OCI-LY7 (cell line): ENCODE measurements at regions not wholly inside any gene's neighbourhood (a gene's known extent, or its start where the extent isn't known, plus 50 kb on each side); places are given as distances from the start of the nearest gene placed in this dataset.

Experiments used
- BruUV-seq: library from RNA; stranded (reverse); fragments of 400-500 nt; replicated peaks from 2 replicates; lab custom pipeline; 2021; lab: Mats Ljungman, UMichigan
- CTCF ChIA-PET: fragments of 300-600 bp; sonication (Branson Sonifier 250); formaldehyde crosslinking; loops from one replicate; lab custom pipeline; 2022; ENCODE audit warnings: antibody characterized with exemption; ENCODE audit not compliant: unreplicated experiment; lab: Charles Lee
- POLR2A ChIA-PET: fragments of 300-600 bp; sonication (Branson Sonifier 250); formaldehyde crosslinking; loops from one replicate; lab custom pipeline; 2022; ENCODE audit warnings: antibody characterized with exemption; lab: Charles Lee
- DNase-seq: peaks from one replicate; pipeline ENCODE4 v3.0.0-alpha.2; 2015; ENCODE audit warnings: low spot score
- H2AFZ ChIP-seq: fragments of 200-600 bp; sonication (generic), shearing (Covaris generic); 2 replicates; pipeline ENCODE4 v1.6.1; 2014; ENCODE audit warnings: mild to moderate bottlenecking, antibody characterized with exemption, low read length, moderate library complexity
- H3K27ac ChIP-seq: fragments of 200-600 bp; sonication (generic); 2 replicates; pipeline ENCODE4 v1.5.1; 2014; ENCODE audit warnings: mixed run types, low read depth, mild to moderate bottlenecking, moderate library complexity, low read length, inconsistent platforms; ENCODE audit not compliant: poor library complexity, severe bottlenecking
- H3K36me3 ChIP-seq: fragments of 200-600 bp; sonication (generic); 2 replicates; pipeline ENCODE4 v1.6.1; 2014; ENCODE audit warnings: mild to moderate bottlenecking, antibody characterized with exemption, low read length, moderate library complexity, mixed read lengths; ENCODE audit not compliant: insufficient read depth
- H3K4me1 ChIP-seq: fragments of 200-600 bp; sonication (generic); 2 replicates; pipeline ENCODE4 v1.5.1; 2014; ENCODE audit warnings: mild to moderate bottlenecking, low read length; ENCODE audit not compliant: insufficient read depth, poor library complexity, severe bottlenecking
- H3K4me2 ChIP-seq: fragments of 200-600 bp; sonication (generic); 2 replicates; pipeline ENCODE4 v1.6.1; 2014; ENCODE audit warnings: mild to moderate bottlenecking, low read length
- H3K4me3 ChIP-seq: fragments of 200-600 bp; sonication (generic); 2 replicates; pipeline ENCODE4 v1.5.1; 2014; ENCODE audit warnings: mild to moderate bottlenecking, low read depth, low read length; ENCODE audit not compliant: poor library complexity, severe bottlenecking
- H3K79me2 ChIP-seq: fragments of 200-600 bp; sonication (generic); 2 replicates; pipeline ENCODE4 v1.6.1; 2016; ENCODE audit warnings: low read depth, mild to moderate bottlenecking, low read length, moderate library complexity, mixed read lengths; ENCODE audit not compliant: insufficient read depth
- H3K9me2 ChIP-seq: fragments of 200-600 bp; sonication (generic); 2 replicates; pipeline ENCODE4 v1.6.1; 2016; ENCODE audit warnings: mild to moderate bottlenecking, low read length, mixed read lengths; ENCODE audit not compliant: insufficient read depth
- H3K9me3 ChIP-seq: fragments of 200-600 bp; sonication (generic); 2 replicates; pipeline ENCODE4 v1.6.1; 2014; ENCODE audit warnings: mild to moderate bottlenecking, mixed run types, low read length, mixed read lengths
- H4K20me1 ChIP-seq: fragments of 200-600 bp; sonication (generic); 2 replicates; pipeline ENCODE4 v1.6.1; 2014; ENCODE audit warnings: mild to moderate bottlenecking, antibody characterized with exemption, low read length, moderate library complexity, mixed read lengths; ENCODE audit not compliant: insufficient read depth
- CTCF ChIP-seq: fragments of 200-600 bp; sonication (generic); conservative IDR thresholded peaks from 2 replicates; pipeline ENCODE4 v1.5.1; 2014; ENCODE audit warnings: mild to moderate bottlenecking, antibody characterized with exemption, low read length, moderate library complexity, mixed read lengths
- EZH2phosphoT487 ChIP-seq: fragments of 200-600 bp; sonication (generic); IDR thresholded peaks from 2 replicates; pipeline ENCODE4 v1.6.1; 2018; ENCODE audit warnings: low read depth, borderline replicate concordance, mild to moderate bottlenecking, mixed run types, antibody characterized with exemption, low read length, moderate library complexity, mixed read lengths
- intact Hi-C: fragments of 100-400 bp; cut with micrococcal nuclease; formaldehyde crosslinking; loops from one replicate; pipeline ENCODE4 v1.10.0; 2022; ENCODE audit not compliant: unreplicated experiment

DNA sequence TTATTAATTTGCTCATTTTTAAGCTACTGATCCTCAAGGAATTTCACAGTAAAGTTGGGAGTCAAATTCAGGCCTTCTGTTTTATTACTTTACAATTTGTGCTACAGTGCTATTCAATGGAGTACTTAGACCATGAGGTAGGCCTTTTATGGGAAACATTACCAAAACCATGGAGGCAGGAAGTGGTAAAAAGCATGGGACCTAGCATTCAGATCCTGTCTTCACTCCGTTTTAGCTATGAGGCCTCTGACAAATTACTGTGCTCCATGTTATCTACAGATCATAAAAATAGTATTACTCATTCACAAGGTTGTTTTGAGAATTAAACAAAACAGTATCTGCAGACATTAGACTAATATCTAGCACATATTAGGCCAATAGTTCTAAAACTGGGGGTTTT is 140.6 kb upstream of the SLITRK3 start:
- H3K9me2 ChIP-seq = no peaks in the 10 kb centered on the region
- no peaks in the 10 kb centered on the region for H3K4me1 ChIP-seq
- TF ChIP-seq EZH2phosphoT487 (no peak), CTCF (no peak)
- no peaks in the 10 kb centered on the region for H3K9me3 ChIP-seq
- no TSS peak for BruUV-seq
- no peak overlapping the region for H3K27ac ChIP-seq
- intact Hi-C loops = no loop called here
- H2AFZ ChIP-seq = no peak overlapping the region
- no peak overlapping the region for H3K4me3 ChIP-seq
- no peaks in the 10 kb centered on the region for H3K36me3 ChIP-seq
- DNase-seq = no peak
- no peaks in the 10 kb centered on the region for H3K79me2 ChIP-seq
- ChIA-PET POLR2A (interaction anchor here (1.2 kb wide), 1 partner anchor 152 kb away, joined by 3 read pairs; no protein-coding TSS in a partner anchor), CTCF (no interaction called here)
- no peaks in the 10 kb centered on the region for H4K20me1 ChIP-seq
- no peak overlapping the region for H3K4me2 ChIP-seq
